Nephron (organoid): ENCODE measurements at regions not wholly inside any gene's neighbourhood (a gene's known extent, or its start where the extent isn't known, plus 50 kb on each side); places are given as distances from the start of the nearest gene placed in this dataset.

Experiments
- H3K27ac Mint-ChIP-seq, 3 experiments: 2 replicates each; pipeline ENCODE4 v1.8.0; 2020; ENCODE audit warnings: mixed read lengths in 3 of 3, mild to moderate bottlenecking in 2 of 3, moderate library complexity in 1 of 3
- H3K27me3 Mint-ChIP-seq: 2 replicates; pipeline ENCODE4 v1.8.0; 2021; ENCODE audit warnings: low read depth, mild to moderate bottlenecking, moderate library complexity, mixed read lengths
- H3K36me3 Mint-ChIP-seq: 2 replicates; pipeline ENCODE4 v1.8.0; 2020; ENCODE audit warnings: low read depth, mixed read lengths
- H3K4me1 Mint-ChIP-seq: 2 replicates; pipeline ENCODE4 v1.8.0; 2020; ENCODE audit warnings: mixed read lengths
- H3K4me3 Mint-ChIP-seq, 3 experiments: 2 replicates each; pipeline ENCODE4 v1.8.0; 2020; ENCODE audit warnings: mild to moderate bottlenecking in 3 of 3, mixed read lengths in 3 of 3, moderate library complexity in 2 of 3
- H3K9me3 Mint-ChIP-seq: 2 replicates; pipeline ENCODE4 v1.8.0; 2020; ENCODE audit warnings: mixed read lengths
- TF ChIP-seq, protein P1 (sequence below), 3 experiments: fragments of 200-600 bp; sonication (generic); IDR thresholded peaks; one replicate each; pipeline ENCODE4 v1.5.0; 2021; ENCODE audit warnings: antibody characterized with exemption in 3 of 3; ENCODE audit not compliant: unreplicated experiment in 3 of 3

- H3K4me3 Mint-ChIP-seq = no peak overlapping the region
- H3K4me1 Mint-ChIP-seq = peaks cover 54% of the 10 kb centered on the region
- H3K9me3 Mint-ChIP-seq = no peaks in the 10 kb centered on the region
- H3K27me3 Mint-ChIP-seq = peaks cover 8% of the 10 kb centered on the region
- H3K36me3 Mint-ChIP-seq = no peaks in the 10 kb centered on the region
- peak overlapping the region in 2 of 3 experiments; percentile 50 to 66 for H3K27ac Mint-ChIP-seq
- TF ChIP-seq, protein P1, sequence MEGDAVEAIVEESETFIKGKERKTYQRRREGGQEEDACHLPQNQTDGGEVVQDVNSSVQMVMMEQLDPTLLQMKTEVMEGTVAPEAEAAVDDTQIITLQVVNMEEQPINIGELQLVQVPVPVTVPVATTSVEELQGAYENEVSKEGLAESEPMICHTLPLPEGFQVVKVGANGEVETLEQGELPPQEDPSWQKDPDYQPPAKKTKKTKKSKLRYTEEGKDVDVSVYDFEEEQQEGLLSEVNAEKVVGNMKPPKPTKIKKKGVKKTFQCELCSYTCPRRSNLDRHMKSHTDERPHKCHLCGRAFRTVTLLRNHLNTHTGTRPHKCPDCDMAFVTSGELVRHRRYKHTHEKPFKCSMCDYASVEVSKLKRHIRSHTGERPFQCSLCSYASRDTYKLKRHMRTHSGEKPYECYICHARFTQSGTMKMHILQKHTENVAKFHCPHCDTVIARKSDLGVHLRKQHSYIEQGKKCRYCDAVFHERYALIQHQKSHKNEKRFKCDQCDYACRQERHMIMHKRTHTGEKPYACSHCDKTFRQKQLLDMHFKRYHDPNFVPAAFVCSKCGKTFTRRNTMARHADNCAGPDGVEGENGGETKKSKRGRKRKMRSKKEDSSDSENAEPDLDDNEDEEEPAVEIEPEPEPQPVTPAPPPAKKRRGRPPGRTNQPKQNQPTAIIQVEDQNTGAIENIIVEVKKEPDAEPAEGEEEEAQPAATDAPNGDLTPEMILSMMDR (IDR thresholded peaks at IDR 0.05; ENCODE audit: unreplicated experiment in 3 of 3) = no peak
These were observed 80.3 kb upstream of the PGBD5 start for GRCh38 chr1:230506451-230506850.

DNA sequence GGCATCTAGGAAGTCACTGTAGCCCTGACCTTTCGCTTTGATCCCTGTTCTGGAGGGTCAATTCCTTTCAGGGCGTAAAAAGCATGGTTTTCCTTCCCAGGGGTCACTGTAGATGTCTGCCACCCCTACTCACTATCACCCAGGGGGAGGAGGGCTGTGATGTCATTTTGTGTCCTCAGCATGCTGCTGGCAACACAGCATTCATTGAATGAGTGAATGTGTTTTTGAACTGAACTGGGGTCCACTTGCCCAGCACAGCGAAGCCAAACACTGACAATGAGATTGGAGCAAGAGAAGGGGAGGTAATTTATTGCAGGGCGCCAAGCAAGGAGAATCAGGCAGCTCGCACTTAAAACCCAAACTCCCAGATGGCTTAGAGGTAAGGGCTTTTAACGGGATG lies 78.2 kb upstream of the PGBD5 start:
- Mint-ChIP-seq H3K4me3 (no peak overlapping the region), H3K4me1 (peaks cover 64% of the 10 kb centered on the region), H3K27me3 (peaks cover 6% of the 10 kb centered on the region), H3K27ac (peak overlapping the region; percentile 18 to 41 (median 25)), H3K9me3 (peaks cover 6% of the 10 kb centered on the region), H3K36me3 (peaks cover 4% of the 10 kb centered on the region)
- TF ChIP-seq, protein P1 (IDR thresholded peaks at IDR 0.05; ENCODE audit: unreplicated experiment in 3 of 3) = no peak

- Mint-ChIP-seq H3K36me3 (peaks cover 7% of the 10 kb centered on the region), H3K27me3 (peaks cover 4% of the 10 kb centered on the region), H3K4me1 (peaks cover 67% of the 10 kb centered on the region), H3K27ac (peak overlapping the region; percentile 18 to 41 (median 25)), H3K4me3 (no peak overlapping the region), H3K9me3 (peaks cover 6% of the 10 kb centered on the region)
- TF ChIP-seq, protein P1 (IDR thresholded peaks at IDR 0.05; ENCODE audit: unreplicated experiment in 3 of 3) = no peak
These were observed 77.6 kb upstream of the PGBD5 start for GRCh38 chr1:230503726-230504125.

GRCh38 chr1:230502996-230503395 lies 76.9 kb upstream of the PGBD5 start:
- H3K9me3 Mint-ChIP-seq = peaks cover 9% of the 10 kb centered on the region
- H3K36me3 Mint-ChIP-seq = peaks cover 7% of the 10 kb centered on the region
- H3K4me3 Mint-ChIP-seq = no peak overlapping the region
- TF ChIP-seq, protein P1 (IDR thresholded peaks at IDR 0.05; ENCODE audit: unreplicated experiment in 3 of 3) = no peak
- H3K27ac Mint-ChIP-seq = peak overlapping the region; percentile 18 to 76 (median 58)
- H3K4me1 Mint-ChIP-seq = peaks cover 72% of the 10 kb centered on the region
- H3K27me3 Mint-ChIP-seq = peaks cover 4% of the 10 kb centered on the region

DNA sequence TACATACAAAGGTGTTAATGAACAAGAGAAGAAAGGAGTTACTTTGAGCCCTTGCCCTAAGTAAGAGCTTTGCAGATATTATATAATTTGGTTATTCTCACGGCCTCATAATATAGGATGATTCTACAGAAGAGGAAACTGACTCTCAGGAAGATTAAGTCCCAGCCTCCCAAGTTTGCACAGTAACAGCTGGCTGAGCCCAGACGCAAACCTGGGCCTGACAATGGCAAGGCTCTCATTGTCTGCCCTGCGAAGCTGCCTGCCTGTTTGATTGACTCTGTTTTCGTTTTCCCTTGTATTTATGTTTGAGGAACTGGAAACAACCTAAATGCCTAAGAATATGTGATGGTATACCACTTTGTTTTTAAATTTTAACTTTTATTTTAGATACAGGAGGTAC lies 76.2 kb upstream of the PGBD5 start:
- Mint-ChIP-seq H3K27ac (peak overlapping the region; percentile 58 to 76 (median 66)), H3K27me3 (peaks cover 4% of the 10 kb centered on the region), H3K4me1 (peaks cover 67% of the 10 kb centered on the region), H3K9me3 (peaks cover 9% of the 10 kb centered on the region), H3K4me3 (peak overlapping the region in 1 of 3 experiments; percentile 63), H3K36me3 (peaks cover 7% of the 10 kb centered on the region)
- TF ChIP-seq, protein P1 (IDR thresholded peaks at IDR 0.05; ENCODE audit: unreplicated experiment in 3 of 3) = no peak

DNA sequence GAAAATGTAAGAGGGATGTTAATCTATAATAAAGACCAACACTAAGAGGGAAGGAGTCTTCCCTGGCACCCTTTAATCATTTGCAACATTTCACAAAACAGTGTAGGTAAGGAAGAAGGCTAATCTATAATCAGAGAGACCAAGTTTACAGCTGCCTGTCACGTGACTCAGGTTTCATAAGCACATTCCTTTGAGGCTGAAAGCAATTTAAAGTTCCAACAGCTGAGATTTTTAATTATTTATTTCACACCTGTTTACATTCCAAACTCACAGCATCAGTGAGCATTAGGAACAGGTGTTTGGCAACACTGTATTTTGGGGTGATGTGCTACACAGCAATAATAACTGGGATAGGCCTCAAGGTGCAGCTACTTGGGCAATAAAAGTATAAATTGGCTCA lies 75.7 kb upstream of the PGBD5 start:
- Mint-ChIP-seq H3K9me3 (peaks cover 9% of the 10 kb centered on the region), H3K36me3 (peaks cover 7% of the 10 kb centered on the region), H3K4me3 (peak overlapping the region in 1 of 3 experiments; percentile 63), H3K4me1 (peaks cover 67% of the 10 kb centered on the region), H3K27me3 (peaks cover 8% of the 10 kb centered on the region), H3K27ac (peak overlapping the region; percentile 58 to 76 (median 66))
- TF ChIP-seq, protein P1 (IDR thresholded peaks at IDR 0.05; ENCODE audit: unreplicated experiment in 3 of 3) = no peak
